Calu3 (cell line): ENCODE measurements at regions not wholly inside any gene's neighbourhood (a gene's known extent, or its start where the extent isn't known, plus 50 kb on each side); places are given as distances from the start of the nearest gene placed in this dataset.
A peak's percentile ranks its signal among the peaks of the same experiment; 100 is the strongest.

Source experiments
- BruUV-seq: library from RNA; stranded (reverse); fragments of 400-500 nt; replicated peaks from 2 replicates; lab custom pipeline; 2021; lab: Mats Ljungman, UMichigan
- CTCF ChIA-PET: fragments of 300-600 bp; sonication (Branson Sonifier 250); formaldehyde crosslinking; loops from one replicate; lab custom pipeline; 2022; ENCODE audit warnings: antibody characterized with exemption; lab: Charles Lee
- DNase-seq: peaks from one replicate; pipeline ENCODE4 v3.0.0; 2022
- H3K27ac Mint-ChIP-seq: one replicate; pipeline ENCODE4 v1.8.0; 2022; ENCODE audit warnings: mixed read lengths; ENCODE audit not compliant: unreplicated experiment
- H3K27me3 Mint-ChIP-seq: one replicate; pipeline ENCODE4 v1.8.0; 2022; ENCODE audit warnings: mixed read lengths; ENCODE audit not compliant: unreplicated experiment
- H3K36me3 Mint-ChIP-seq: one replicate; pipeline ENCODE4 v1.8.0; 2022; ENCODE audit warnings: mild to moderate bottlenecking, moderate library complexity, mixed read lengths; ENCODE audit not compliant: insufficient read depth, unreplicated experiment
- H3K4me1 Mint-ChIP-seq: one replicate; pipeline ENCODE4 v1.8.0; 2022; ENCODE audit warnings: mild to moderate bottlenecking, low read depth, mixed read lengths; ENCODE audit not compliant: unreplicated experiment
- H3K4me3 Mint-ChIP-seq: one replicate; pipeline ENCODE4 v1.8.0; 2022; ENCODE audit warnings: mild to moderate bottlenecking, low read depth, moderate library complexity, mixed read lengths; ENCODE audit not compliant: unreplicated experiment
- H3K9me3 Mint-ChIP-seq: one replicate; pipeline ENCODE4 v1.8.0; 2022; ENCODE audit warnings: low read depth, mixed read lengths; ENCODE audit not compliant: unreplicated experiment
- CTCF ChIP-seq: fragments of 200-600 bp; IDR thresholded peaks from one replicate; pipeline ENCODE4 v1.8.0; 2022; ENCODE audit warnings: antibody characterized with exemption; ENCODE audit not compliant: unreplicated experiment
- intact Hi-C: fragments of 100-400 bp; cut with micrococcal nuclease; formaldehyde crosslinking; loops from one replicate; pipeline ENCODE4 v1.10.0; 2022; ENCODE audit not compliant: unreplicated experiment

DNA sequence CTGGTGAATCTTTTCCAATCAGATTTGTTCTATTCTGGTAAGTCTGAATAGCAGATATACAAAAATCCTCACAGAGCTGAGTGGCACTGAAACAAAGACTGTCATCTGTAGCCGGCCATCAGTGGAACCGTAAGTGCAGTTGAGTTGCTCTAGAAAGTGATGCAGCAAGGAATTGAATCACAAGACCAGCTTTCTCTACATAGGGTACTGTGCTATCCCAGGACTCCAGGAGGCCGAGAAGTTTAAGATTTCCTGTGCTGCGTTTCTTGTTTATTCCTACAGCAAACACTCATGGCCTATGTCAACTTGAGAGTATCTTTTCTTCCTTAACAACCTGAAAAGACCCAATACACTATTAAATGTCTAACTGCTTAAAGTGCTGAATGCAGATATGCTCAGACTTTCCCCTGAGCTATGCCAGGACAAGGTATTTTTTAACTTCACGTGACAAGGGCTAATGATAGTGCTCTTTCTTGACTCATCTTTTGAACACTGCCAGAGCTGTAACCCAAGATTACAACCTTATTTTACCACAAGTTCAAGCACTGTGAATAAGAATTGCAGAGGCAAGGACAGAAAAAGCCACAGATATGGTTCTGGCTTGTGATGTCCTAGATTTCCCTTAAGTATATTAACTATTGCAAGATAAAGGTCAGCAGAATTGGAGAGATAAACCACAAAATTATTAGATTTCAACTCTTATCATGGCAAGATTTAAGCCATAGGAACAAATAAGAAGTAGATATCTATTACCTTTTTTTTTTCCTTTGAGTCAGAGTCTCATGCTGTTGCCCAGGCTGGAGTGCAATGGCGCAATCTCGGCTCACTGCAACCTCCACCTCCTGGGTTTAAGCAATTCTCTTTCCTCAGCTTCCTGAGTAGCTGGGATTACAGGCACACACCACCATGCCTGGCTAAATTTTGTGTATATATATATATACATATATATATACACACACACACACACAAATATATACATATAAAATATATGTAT, 71.6 kb downstream of the GJA1 start:
- no peak for TF ChIP-seq CTCF
- Mint-ChIP-seq H3K27me3 (no peaks in the 10 kb centered on the region), H3K36me3 (peaks cover 12% of the 10 kb centered on the region), H3K4me3 (no peak overlapping the region), H3K9me3 (no peaks in the 10 kb centered on the region), H3K4me1 (peaks cover 47% of the 10 kb centered on the region), H3K27ac (peak overlapping the region; percentile 10)
- BruUV-seq = no TSS peak
- CTCF ChIA-PET = interaction anchor here (1.4 kb wide), 1 partner anchor 9 kb away, joined by 6 read pairs; no protein-coding TSS in a partner anchor
- intact Hi-C loops = no loop called here
- DNase-seq = no peak

- Mint-ChIP-seq H3K27me3 (no peaks in the 10 kb centered on the region), H3K36me3 (peaks cover 13% of the 10 kb centered on the region), H3K27ac (peak overlapping the region; percentile 20), H3K9me3 (peaks cover 2% of the 10 kb centered on the region), H3K4me3 (no peak overlapping the region), H3K4me1 (peaks cover 29% of the 10 kb centered on the region)
- peak; percentile 19 for DNase-seq
- BruUV-seq = no TSS peak
- TF ChIP-seq CTCF = no peak
- CTCF ChIA-PET = interaction anchor here (0.5 to 0.6 kb wide), 2 partner anchors 33 to 360 kb away, joined by 4 to 7 read pairs; no protein-coding TSS in a partner anchor
- intact Hi-C loops = no loop called here
These were observed 75.2 kb downstream of the GJA1 start for GRCh38 chr6:121510568-121511177.

GRCh38 chr6:121515630-121516265, 80.3 kb downstream of the GJA1 start:
- no peak overlapping the region for H3K4me3 Mint-ChIP-seq
- CTCF ChIA-PET = interaction anchor here (0.6 to 1.0 kb wide), 2 partner anchors 9 to 15 kb away, joined by 3 to 6 read pairs; no protein-coding TSS in a partner anchor
- BruUV-seq = no TSS peak
- no peak for DNase-seq
- no peak for TF ChIP-seq CTCF
- H3K4me1 Mint-ChIP-seq = peaks cover 34% of the 10 kb centered on the region
- H3K27me3 Mint-ChIP-seq = no peaks in the 10 kb centered on the region
- H3K9me3 Mint-ChIP-seq = peaks cover 2% of the 10 kb centered on the region
- peak overlapping the region; percentile 96 for H3K27ac Mint-ChIP-seq
- intact Hi-C loops = loop anchor here (1.0 kb wide), 1 partner anchor 11 kb away; no protein-coding TSS in a partner anchor
- H3K36me3 Mint-ChIP-seq = peaks cover 18% of the 10 kb centered on the region

- intact Hi-C loops = no loop called here
- Mint-ChIP-seq H3K36me3 (peaks cover 22% of the 10 kb centered on the region), H3K27ac (peak overlapping the region; percentile 96), H3K27me3 (no peaks in the 10 kb centered on the region), H3K9me3 (peaks cover 2% of the 10 kb centered on the region), H3K4me1 (peaks cover 35% of the 10 kb centered on the region), H3K4me3 (no peak overlapping the region)
- CTCF ChIA-PET = interaction anchor here (0.6 to 1.0 kb wide), 3 partner anchors 9 to 62 kb away, joined by 3 to 6 read pairs (median 5); no protein-coding TSS in a partner anchor
- no TSS peak for BruUV-seq
- DNase-seq = no peak
- TF ChIP-seq CTCF = no peak
These were observed 80.9 kb downstream of the GJA1 start for GRCh38 chr6:121516331-121516730.
